H9 (cell line): ENCODE measurements at regions not wholly inside any gene's neighbourhood (a gene's known extent, or its start where the extent isn't known, plus 50 kb on each side); places are given as distances from the start of the nearest gene placed in this dataset.

Experiments used
- DNase-seq: peaks from one replicate; pipeline ENCODE4 v3.0.0-alpha.2; 2017
- H2AFZ ChIP-seq: one replicate; pipeline ENCODE4 v1.6.1; 2013; ENCODE audit warnings: mild to moderate bottlenecking, low read length, control low read depth, moderate library complexity
- H2AK5ac ChIP-seq: 2 replicates; pipeline ENCODE4 v1.6.1; 2013; ENCODE audit warnings: low read length, control low read depth, mixed read lengths; ENCODE audit not compliant: insufficient read length
- H2BK120ac ChIP-seq: one replicate; pipeline ENCODE4 v1.6.1; 2013; ENCODE audit warnings: low read depth, mild to moderate bottlenecking, low read length, control low read depth, inconsistent platforms; ENCODE audit not compliant: poor library complexity, severe bottlenecking
- H2BK12ac ChIP-seq: 2 replicates; pipeline ENCODE4 v1.6.1; 2013; ENCODE audit warnings: low read length, control low read depth, mixed read lengths, low read depth; ENCODE audit not compliant: insufficient read length
- H2BK15ac ChIP-seq: 2 replicates; pipeline ENCODE4 v1.6.1; 2013; ENCODE audit warnings: low read depth, low read length, control low read depth
- H2BK20ac ChIP-seq: one replicate; pipeline ENCODE4 v1.6.1; 2013; ENCODE audit warnings: low read depth, mild to moderate bottlenecking, low read length, control low read depth, inconsistent platforms; ENCODE audit not compliant: poor library complexity, severe bottlenecking
- H2BK5ac ChIP-seq: 2 replicates; pipeline ENCODE4 v1.6.1; 2013; ENCODE audit warnings: low read length, control low read depth, mixed read lengths; ENCODE audit not compliant: insufficient read length
- H3K14ac ChIP-seq: 2 replicates; pipeline ENCODE4 v1.6.1; 2013; ENCODE audit warnings: low read length, control low read depth; ENCODE audit not compliant: insufficient read depth
- H3K18ac ChIP-seq: 2 replicates; pipeline ENCODE4 v1.6.1; 2013; ENCODE audit warnings: low read depth, mild to moderate bottlenecking, mixed read lengths, low read length, control low read depth; ENCODE audit not compliant: insufficient read length
- H3K23ac ChIP-seq: 2 replicates; pipeline ENCODE4 v1.6.1; 2013; ENCODE audit warnings: low read length, control low read depth, mixed read lengths, low read depth; ENCODE audit not compliant: insufficient read length
- H3K23me2 ChIP-seq: 2 replicates; pipeline ENCODE4 v1.6.1; 2013; ENCODE audit warnings: low read depth, mild to moderate bottlenecking, mixed read lengths, low read length, control low read depth; ENCODE audit not compliant: insufficient read length, poor library complexity, severe bottlenecking
- H3K27ac ChIP-seq: 2 replicates; pipeline ENCODE4 v1.5.1; 2013; ENCODE audit warnings: low read length, control low read depth, mixed read lengths, low read depth; ENCODE audit not compliant: insufficient read length
- H3K27me3 ChIP-seq: 2 replicates; pipeline ENCODE4 v1.6.1; 2013; ENCODE audit warnings: low read length, control low read depth, inconsistent platforms; ENCODE audit not compliant: insufficient read depth
- H3K4ac ChIP-seq: 2 replicates; pipeline ENCODE4 v1.6.1; 2013; ENCODE audit warnings: low read depth, mild to moderate bottlenecking, control low read depth, inconsistent platforms, low read length, moderate library complexity
- H3K4me1 ChIP-seq: 2 replicates; pipeline ENCODE4 v1.6.1; 2013; ENCODE audit warnings: low read length, control low read depth, inconsistent platforms; ENCODE audit not compliant: insufficient read depth
- H3K4me2 ChIP-seq: 2 replicates; pipeline ENCODE4 v1.6.1; 2013; ENCODE audit warnings: low read length, control low read depth, mixed read lengths; ENCODE audit not compliant: insufficient read length, insufficient read depth
- H3K56ac ChIP-seq: 2 replicates; pipeline ENCODE4 v1.6.1; 2013; ENCODE audit warnings: low read depth, mild to moderate bottlenecking, mixed read lengths, low read length, control low read depth; ENCODE audit not compliant: insufficient read length
- H3K79me1 ChIP-seq: 2 replicates; pipeline ENCODE4 v1.6.1; 2013; ENCODE audit warnings: low read depth, mild to moderate bottlenecking, moderate library complexity, low read length, control low read depth, inconsistent platforms; ENCODE audit not compliant: insufficient read depth, poor library complexity, severe bottlenecking
- H3K79me2 ChIP-seq: 2 replicates; pipeline ENCODE4 v1.6.1; 2013; ENCODE audit warnings: low read length, control low read depth, inconsistent platforms; ENCODE audit not compliant: insufficient read depth
- H3K9ac ChIP-seq: 2 replicates; pipeline ENCODE4 v1.6.1; 2013; ENCODE audit warnings: low read length, control low read depth, mixed read lengths; ENCODE audit not compliant: insufficient read length; ENCODE audit errors: extremely low read depth
- H3K9me3 ChIP-seq: one replicate; pipeline ENCODE4 v1.6.1; 2013; ENCODE audit warnings: low read depth, low read length, inconsistent platforms; ENCODE audit not compliant: control insufficient read depth
- H3T11ph ChIP-seq: one replicate; pipeline ENCODE4 v1.6.1; 2013; ENCODE audit warnings: mild to moderate bottlenecking, low read length, control low read depth, inconsistent platforms
- H4K20me1 ChIP-seq: one replicate; pipeline ENCODE4 v1.6.1; 2013; ENCODE audit not compliant: control insufficient read depth, insufficient read length, insufficient read depth
- H4K5ac ChIP-seq: 2 replicates; pipeline ENCODE4 v1.6.1; 2013; ENCODE audit warnings: low read depth, mild to moderate bottlenecking, mixed read lengths, low read length, control low read depth; ENCODE audit not compliant: insufficient read length
- H4K8ac ChIP-seq: replicated peaks from 2 replicates; pipeline ENCODE4 v1.6.1; 2013; ENCODE audit warnings: low read length, control low read depth, mixed read lengths, low read depth; ENCODE audit not compliant: insufficient read length
- H4K91ac ChIP-seq: 2 replicates; pipeline ENCODE4 v1.6.1; 2013; ENCODE audit warnings: low read depth, mild to moderate bottlenecking, moderate library complexity, mixed read lengths, low read length, control low read depth; ENCODE audit not compliant: insufficient read length
- H3K27ac Mint-ChIP-seq, 3 experiments: 2 replicates in 2 of 3; 3 replicates in 1 of 3; pipeline ENCODE4 v1.8.0; 2020 to 2021; ENCODE audit warnings: mixed read lengths in 3 of 3, mild to moderate bottlenecking in 1 of 3, moderate library complexity in 1 of 3
- H3K27me3 Mint-ChIP-seq: 2 replicates; pipeline ENCODE4 v1.8.0; 2021; ENCODE audit warnings: low read depth, mild to moderate bottlenecking, moderate library complexity, mixed read lengths
- H3K36me3 Mint-ChIP-seq, 3 experiments: 2 replicates in 2 of 3; 3 replicates in 1 of 3; pipeline ENCODE4 v1.8.0; 2020 to 2021; ENCODE audit warnings: low read depth in 3 of 3, mixed read lengths in 3 of 3; ENCODE audit not compliant: insufficient read depth in 1 of 3
- H3K4me1 Mint-ChIP-seq, 2 experiments: 2 replicates each; pipeline ENCODE4 v1.8.0; 2020; ENCODE audit warnings: mixed read lengths in 2 of 2
- H3K4me3 Mint-ChIP-seq, 2 experiments: 2 replicates in 1 of 2; 3 replicates in 1 of 2; pipeline ENCODE4 v1.8.0; 2020 to 2021; ENCODE audit warnings: mild to moderate bottlenecking in 2 of 2, mixed read lengths in 2 of 2, moderate library complexity in 1 of 2
- H3K9me3 Mint-ChIP-seq, 2 experiments: 2 replicates in 1 of 2; 3 replicates in 1 of 2; pipeline ENCODE4 v1.8.0; 2020; ENCODE audit warnings: mild to moderate bottlenecking in 2 of 2, mixed read lengths in 2 of 2, moderate library complexity in 1 of 2
- WGBS: extraction: QIAGEN DNeasy Blood & Tissue Kit; methylation state at CpG from one replicate; pipeline ENCODE4 v1.1.7; 2013; ENCODE audit warnings: missing lambda C conversion rate, low lambda C conversion rate, mixed read lengths; ENCODE audit not compliant: insufficient read length; ENCODE audit errors: extremely low coverage; 5-methylcytosine and 5-hydroxymethylcytosine counted together
- TF ChIP-seq, protein P1 (sequence below): fragments of 200-600 bp; sonication (generic); conservative IDR thresholded peaks from 3 replicates; pipeline ENCODE4 v1.8.0; 2021; ENCODE audit warnings: antibody characterized with exemption, mild to moderate bottlenecking

DNA sequence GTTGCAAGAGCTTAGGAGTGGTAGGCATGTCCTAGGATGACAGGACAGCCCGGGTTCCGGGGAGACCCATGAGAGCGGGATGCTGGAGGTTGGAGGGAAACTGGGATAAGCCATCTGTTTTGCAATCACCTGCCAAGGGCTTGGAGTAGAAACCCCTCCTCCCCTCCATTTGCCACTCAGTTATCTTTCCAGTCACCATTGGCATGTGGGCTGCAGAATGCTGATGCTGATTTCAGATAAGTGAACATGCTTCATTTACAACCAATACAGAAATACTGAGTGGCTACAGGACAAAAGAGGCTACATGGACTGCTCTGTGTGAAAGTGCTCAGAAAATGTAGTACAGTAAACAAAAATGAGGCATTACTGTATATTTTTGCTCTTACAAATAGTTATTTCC lies 93.4 kb upstream of the KIF2A start:
- Histone ChIP-seq H3K9me3 (no peaks in the 10 kb centered on the region), H3K9ac (no peak overlapping the region), H2BK20ac (no peak overlapping the region), H3K23me2 (no peaks in the 10 kb centered on the region), H4K8ac (no peak overlapping the region), H3K4me1 (peaks cover 2% of the 10 kb centered on the region; the same call in 1 of the 2 replicates), H4K20me1 (no peaks in the 10 kb centered on the region), H2BK15ac (no peak overlapping the region), H3K18ac (no peak overlapping the region), H3K27ac (no peak overlapping the region), H3K23ac (no peak overlapping the region), H4K5ac (no peak overlapping the region), H3K56ac (no peak overlapping the region), H3K14ac (no peak overlapping the region), H3K27me3 (no peaks in the 10 kb centered on the region), H2AK5ac (no peak overlapping the region), H3K4me2 (no peak overlapping the region), H3K79me1 (no peaks in the 10 kb centered on the region), H4K91ac (no peak overlapping the region), H3T11ph (no peak overlapping the region), H2AFZ (no peak overlapping the region), H2BK5ac (no peak overlapping the region), H2BK120ac (no peak overlapping the region), H3K4ac (no peak overlapping the region), H3K79me2 (no peaks in the 10 kb centered on the region), H2BK12ac (no peak overlapping the region)
- TF ChIP-seq, protein P1, sequence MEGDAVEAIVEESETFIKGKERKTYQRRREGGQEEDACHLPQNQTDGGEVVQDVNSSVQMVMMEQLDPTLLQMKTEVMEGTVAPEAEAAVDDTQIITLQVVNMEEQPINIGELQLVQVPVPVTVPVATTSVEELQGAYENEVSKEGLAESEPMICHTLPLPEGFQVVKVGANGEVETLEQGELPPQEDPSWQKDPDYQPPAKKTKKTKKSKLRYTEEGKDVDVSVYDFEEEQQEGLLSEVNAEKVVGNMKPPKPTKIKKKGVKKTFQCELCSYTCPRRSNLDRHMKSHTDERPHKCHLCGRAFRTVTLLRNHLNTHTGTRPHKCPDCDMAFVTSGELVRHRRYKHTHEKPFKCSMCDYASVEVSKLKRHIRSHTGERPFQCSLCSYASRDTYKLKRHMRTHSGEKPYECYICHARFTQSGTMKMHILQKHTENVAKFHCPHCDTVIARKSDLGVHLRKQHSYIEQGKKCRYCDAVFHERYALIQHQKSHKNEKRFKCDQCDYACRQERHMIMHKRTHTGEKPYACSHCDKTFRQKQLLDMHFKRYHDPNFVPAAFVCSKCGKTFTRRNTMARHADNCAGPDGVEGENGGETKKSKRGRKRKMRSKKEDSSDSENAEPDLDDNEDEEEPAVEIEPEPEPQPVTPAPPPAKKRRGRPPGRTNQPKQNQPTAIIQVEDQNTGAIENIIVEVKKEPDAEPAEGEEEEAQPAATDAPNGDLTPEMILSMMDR, result no peak
- no peak overlapping the region for H3K4me3 Mint-ChIP-seq
- no peaks in the 10 kb centered on the region for H3K36me3 Mint-ChIP-seq
- H3K9me3 Mint-ChIP-seq, result no peaks in the 10 kb centered on the region
- DNase-seq, result no peak
- no peak overlapping the region for H3K27ac Mint-ChIP-seq
- no peaks in the 10 kb centered on the region for H3K27me3 Mint-ChIP-seq
- H3K4me1 Mint-ChIP-seq, result peaks cover 8 to 11% of the 10 kb centered on the region in 2 experiments
- no CpG with 5 or more reads among the region's 3 CpGs for WGBS
